ELR (cell line): ENCODE measurements at regions not wholly inside any gene's neighbourhood (a gene's known extent, or its start where the extent isn't known, plus 50 kb on each side); places are given as distances from the start of the nearest gene placed in this dataset.
"Not testable (repeated sequence)": the region's sequence is repeated elsewhere in the genome, so short reads cannot be mapped to it uniquely, and the experiment has no call there.

Experiments used
- DNase-seq: peaks from one replicate; pipeline ENCODE4 v3.0.0-alpha.2; 2015; ENCODE audit warnings: low read depth

DNA sequence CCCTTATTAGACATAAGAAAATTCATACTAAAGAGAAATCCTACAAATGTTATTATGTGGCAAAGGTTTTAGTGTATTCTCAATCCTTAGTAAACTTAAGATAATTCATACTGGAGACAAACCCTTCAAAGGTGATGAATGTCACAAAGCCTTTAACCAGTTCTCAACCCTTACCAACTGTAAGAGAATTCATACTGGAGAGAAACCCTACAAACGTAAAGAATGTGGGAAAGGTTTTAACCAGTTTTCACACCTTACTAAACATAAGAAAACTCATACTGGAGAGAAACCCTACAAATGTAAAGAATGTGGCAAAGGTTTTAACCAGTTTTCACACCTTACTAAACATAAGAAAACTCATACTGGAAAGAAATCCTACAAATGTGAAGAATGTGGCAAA, 93.2 kb downstream of the ZNF680 start:
- no peak for DNase-seq

DNA sequence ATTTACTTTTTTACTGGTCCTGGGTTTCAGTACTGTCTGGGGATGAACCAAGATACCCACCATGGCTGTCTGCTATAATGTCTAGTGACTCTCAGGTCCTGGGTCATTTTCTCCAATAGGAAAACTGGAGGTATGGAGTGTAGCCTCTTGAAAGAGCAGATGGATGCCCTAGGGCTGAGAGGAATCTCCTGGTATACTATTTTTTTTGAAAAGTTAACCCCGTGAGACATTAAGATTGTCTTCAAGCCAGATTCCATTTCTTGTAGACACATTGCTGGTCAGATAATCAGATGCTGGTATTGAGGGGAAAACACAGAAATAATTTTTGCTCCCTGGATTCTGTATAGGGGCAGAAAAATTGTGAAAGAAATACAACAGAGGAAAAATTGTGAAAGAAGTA, 97.3 kb downstream of the ZNF680 start:
- no peak for DNase-seq

DNA sequence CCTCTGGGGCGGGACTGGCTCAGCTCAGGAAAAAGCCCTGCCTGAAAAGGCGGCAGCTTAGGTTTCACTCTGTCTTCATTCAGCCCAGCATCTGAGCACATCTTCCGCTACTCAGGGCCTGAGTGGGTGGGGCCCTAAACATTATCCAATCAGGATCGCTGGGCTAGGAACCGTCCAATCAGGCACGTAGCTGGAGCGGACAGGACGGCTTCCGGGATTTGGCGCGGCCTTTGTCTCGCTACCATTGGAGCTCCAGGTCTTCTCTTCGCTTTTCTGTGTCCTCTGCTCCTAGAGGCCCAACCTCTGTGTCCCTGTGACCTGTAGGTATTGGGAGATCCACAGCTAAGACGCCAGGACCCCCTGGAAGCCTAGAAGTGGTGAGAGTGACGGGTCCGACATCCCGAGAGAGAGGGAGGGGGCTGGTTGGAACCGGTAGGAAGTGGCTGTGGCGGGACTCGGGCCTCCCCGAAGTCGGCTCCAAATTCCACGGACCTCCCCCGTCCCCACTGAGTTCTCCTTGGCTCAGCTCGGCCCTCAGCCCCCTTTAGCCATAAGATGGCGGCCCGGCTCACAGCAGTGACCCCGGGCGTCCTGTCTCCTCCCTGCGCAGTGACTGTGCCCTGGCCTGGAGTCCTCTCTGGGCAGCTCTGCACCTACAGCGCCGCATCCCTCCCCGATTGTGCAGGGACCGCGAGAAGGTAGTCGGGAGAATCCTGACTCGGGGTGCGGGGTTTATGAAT, 99.1 kb downstream of the ZNF680 start:
- peak; percentile 59 for DNase-seq

DNA sequence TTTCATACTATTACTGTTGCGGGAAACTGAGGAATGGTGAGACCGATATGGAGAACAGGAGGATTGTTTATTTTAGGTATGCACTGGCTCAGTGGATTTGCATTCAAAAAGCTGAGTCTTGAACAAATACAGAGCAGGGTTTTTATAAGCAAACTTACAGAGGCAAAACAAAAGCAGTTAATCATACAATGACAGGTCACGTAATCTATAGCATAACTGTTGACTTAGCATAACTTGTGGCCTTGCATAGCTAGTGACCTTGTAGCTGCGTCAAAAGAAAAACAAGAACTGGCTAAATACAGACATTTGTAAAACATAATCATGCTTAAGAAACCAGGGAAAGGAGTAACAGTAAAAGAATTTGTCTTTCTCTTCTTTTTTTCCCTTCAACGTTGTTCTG, 103.0 kb downstream of the ZNF680 start:
- not testable (repeated sequence) for DNase-seq

- no peak for DNase-seq
These were observed 119.8 kb downstream of the ZNF736 start for GRCh38 chr7:64433590-64433989.

GRCh38 chr7:64431838-64432237, 118.1 kb downstream of the ZNF736 start:
- DNase-seq, result no peak

DNA sequence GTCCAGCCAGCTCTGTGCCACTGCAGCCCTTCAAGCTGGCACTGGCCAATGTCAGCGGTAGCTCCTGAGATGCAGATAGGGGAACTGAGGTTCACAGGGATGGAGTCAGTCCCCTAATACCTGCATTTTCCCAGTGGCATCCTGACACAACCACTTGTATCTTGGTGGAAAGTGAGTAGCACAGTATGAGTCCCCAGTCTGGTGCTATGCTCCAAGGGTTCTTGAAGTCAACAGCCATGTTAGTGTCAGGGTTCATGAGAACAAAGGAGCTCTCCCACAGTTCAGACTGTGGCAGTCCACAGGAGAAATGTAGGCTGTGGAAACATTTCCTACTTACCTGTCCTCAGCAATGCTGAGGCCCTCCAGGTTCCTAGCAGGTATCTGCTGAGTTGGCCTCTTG, 115.5 kb downstream of the ZNF736 start:
- no peak for DNase-seq

DNA sequence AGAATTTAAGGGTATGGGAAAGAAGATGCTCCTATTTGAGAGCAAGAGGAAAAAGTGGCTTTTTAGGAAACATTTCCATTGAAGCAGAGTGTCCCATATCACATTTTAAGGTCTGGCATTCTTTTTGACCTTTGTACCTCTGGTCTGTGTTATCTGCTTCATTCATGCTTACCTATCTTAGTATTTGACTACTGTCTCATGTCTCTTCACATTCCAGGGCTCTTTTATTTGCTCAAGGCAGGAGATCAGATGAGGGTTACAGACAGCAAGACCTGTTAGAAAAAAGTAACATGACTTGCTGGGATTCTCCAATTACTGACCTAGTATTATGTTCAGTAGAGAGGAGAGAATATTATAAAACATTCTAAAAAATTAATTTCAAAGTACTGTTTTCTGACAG, 111.7 kb downstream of the ZNF736 start:
- not testable (repeated sequence) for DNase-seq

GRCh38 chr7:64407148-64407547, 93.4 kb downstream of the ZNF736 start:
- no peak for DNase-seq
